ENCODE measurements at regions not wholly inside any gene's neighbourhood (a gene's known extent, or its start where the extent isn't known, plus 50 kb on each side); places are given as distances from the start of the nearest gene placed in this dataset.

DNA sequence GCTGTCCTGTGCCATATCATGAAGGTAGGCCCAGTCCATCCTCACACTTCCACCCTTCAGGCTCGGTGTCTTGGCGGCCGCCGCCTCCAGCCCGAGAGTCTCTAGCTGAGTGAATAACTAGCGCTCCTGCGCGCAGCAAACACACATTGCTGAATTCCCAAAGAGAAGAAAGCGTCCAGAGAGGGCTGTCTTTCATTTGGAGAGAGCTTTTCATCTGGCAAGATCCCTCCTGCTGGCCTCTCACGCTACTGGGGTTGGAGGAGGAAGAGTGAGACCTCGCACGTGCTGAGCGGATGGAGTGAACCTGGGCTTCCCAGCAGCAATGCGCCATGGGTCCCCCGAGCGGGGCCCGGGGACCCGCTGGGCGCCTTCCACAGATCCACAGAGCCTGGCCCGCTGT is 73.2 kb downstream of the NCR2 start:
- no peak for ATAC-seq
- H3K4me1 ChIP-seq (ENCODE audit: control insufficient read depth in 1 of 2, insufficient read depth in 2 of 2, low read length in 2 of 2) = no peaks in the 10 kb centered on the region
- DNase-seq (ENCODE audit: low read depth, low spot score) = no peak
- H3K27ac ChIP-seq (ENCODE audit: low read depth, low read length) = no peak overlapping the region
- no TSS peak for BruUV-seq (replicated peaks)
- ChIA-PET POLR2A (no interaction called here), CTCF (no interaction called here), RAD21 (ENCODE audit: low non-redundant PET in 1 of 2, low total read pairs in 2 of 2, uncharacterized antibody in 2 of 2, unreplicated experiment in 2 of 2) (no interaction called here)
- H3K79me2 ChIP-seq (ENCODE audit: insufficient read depth, low read length) = no peaks in the 10 kb centered on the region
- H3K36me3 ChIP-seq (ENCODE audit: control insufficient read depth in 1 of 2, insufficient read depth in 2 of 2, low read length in 2 of 2) = no peaks in the 10 kb centered on the region
- no peak overlapping the region for H3K9ac ChIP-seq (ENCODE audit: low read length)
- H2AFZ ChIP-seq (ENCODE audit: low read depth, low read length, poor library complexity, severe bottlenecking) = no peak overlapping the region
- no peaks in the 10 kb centered on the region for H3K9me3 ChIP-seq (ENCODE audit: control insufficient read depth in 1 of 2, insufficient read depth in 1 of 2, low read depth in 1 of 2, low read length in 2 of 2)
- intact Hi-C loops (cut with micrococcal nuclease) = no loop called here
- no peaks in the 10 kb centered on the region for H3K9me2 ChIP-seq (ENCODE audit: insufficient read depth)
- no peaks in the 10 kb centered on the region for H3K27me3 ChIP-seq (ENCODE audit: insufficient read depth, low read length)
- no peak overlapping the region for H3K4me3 ChIP-seq (replicated peaks in 1 of 2; ENCODE audit: low read depth in 1 of 2, low read length in 2 of 2)
- H3K4me2 ChIP-seq (ENCODE audit: low read length) = no peak overlapping the region
- no peak for TF ChIP-seq EZH2 (IDR thresholded peaks at IDR 0.05)
- TF ChIP-seq POLR2AphosphoS5 (IDR thresholded peaks at IDR 0.05; ENCODE audit: low read depth, low read length) = no peak
- TF ChIP-seq EGR1 (IDR thresholded peaks at IDR 0.05; ENCODE audit: low read depth) = no peak
- TF ChIP-seq ELF1 (IDR thresholded peaks at IDR 0.05; ENCODE audit: borderline replicate concordance, low read depth) = no peak
- TF ChIP-seq SP1 (IDR thresholded peaks at IDR 0.05; ENCODE audit: low read depth) = no peak
- TF ChIP-seq FOSL1 (IDR thresholded peaks at IDR 0.05; ENCODE audit: low read depth) = no peak
- TF ChIP-seq ZNF274 (IDR thresholded peaks at IDR 0.05; ENCODE audit: low read depth, low read length) = no peak
- TF ChIP-seq EZH2phosphoT487 (IDR thresholded peaks at IDR 0.05; ENCODE audit: borderline replicate concordance) = no peak
- TF ChIP-seq, protein P1, sequence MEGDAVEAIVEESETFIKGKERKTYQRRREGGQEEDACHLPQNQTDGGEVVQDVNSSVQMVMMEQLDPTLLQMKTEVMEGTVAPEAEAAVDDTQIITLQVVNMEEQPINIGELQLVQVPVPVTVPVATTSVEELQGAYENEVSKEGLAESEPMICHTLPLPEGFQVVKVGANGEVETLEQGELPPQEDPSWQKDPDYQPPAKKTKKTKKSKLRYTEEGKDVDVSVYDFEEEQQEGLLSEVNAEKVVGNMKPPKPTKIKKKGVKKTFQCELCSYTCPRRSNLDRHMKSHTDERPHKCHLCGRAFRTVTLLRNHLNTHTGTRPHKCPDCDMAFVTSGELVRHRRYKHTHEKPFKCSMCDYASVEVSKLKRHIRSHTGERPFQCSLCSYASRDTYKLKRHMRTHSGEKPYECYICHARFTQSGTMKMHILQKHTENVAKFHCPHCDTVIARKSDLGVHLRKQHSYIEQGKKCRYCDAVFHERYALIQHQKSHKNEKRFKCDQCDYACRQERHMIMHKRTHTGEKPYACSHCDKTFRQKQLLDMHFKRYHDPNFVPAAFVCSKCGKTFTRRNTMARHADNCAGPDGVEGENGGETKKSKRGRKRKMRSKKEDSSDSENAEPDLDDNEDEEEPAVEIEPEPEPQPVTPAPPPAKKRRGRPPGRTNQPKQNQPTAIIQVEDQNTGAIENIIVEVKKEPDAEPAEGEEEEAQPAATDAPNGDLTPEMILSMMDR (IDR thresholded peaks at IDR 0.05 in 2 of 3, conservative IDR thresholded peaks at IDR 0.05 in 1 of 3; ENCODE audit: borderline replicate concordance in 1 of 3, insufficient read depth in 1 of 3, low read depth in 2 of 3, low read length in 2 of 3) = no peak
- H4K20me1 ChIP-seq (ENCODE audit: insufficient read depth) = no peaks in the 10 kb centered on the region

DNA sequence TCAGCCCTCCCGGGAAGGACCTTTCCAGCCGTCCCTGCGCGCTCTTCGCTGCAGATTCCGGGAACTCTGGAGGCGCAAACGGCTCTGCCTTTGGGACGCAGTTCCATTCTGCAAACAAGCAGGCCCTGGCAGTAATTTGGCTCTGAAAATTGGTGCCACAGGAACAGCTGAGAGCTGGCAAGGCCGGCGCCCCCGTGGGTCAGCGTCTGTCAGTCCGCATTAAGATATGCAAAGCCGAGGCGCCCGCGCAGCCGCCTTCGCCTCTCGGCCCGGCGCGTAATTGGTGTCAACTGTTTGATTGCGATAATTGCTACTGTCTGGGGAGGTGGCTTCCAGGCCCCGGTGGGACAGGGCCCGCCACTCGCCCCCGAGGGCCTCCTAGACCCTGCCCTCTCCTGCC is 73.6 kb downstream of the NCR2 start:
- no TSS peak for BruUV-seq (replicated peaks)
- Histone ChIP-seq H3K36me3 (ENCODE audit: control insufficient read depth in 1 of 2, insufficient read depth in 2 of 2, low read length in 2 of 2) (no peaks in the 10 kb centered on the region), H3K9me3 (ENCODE audit: control insufficient read depth in 1 of 2, insufficient read depth in 1 of 2, low read depth in 1 of 2, low read length in 2 of 2) (no peaks in the 10 kb centered on the region), H3K27ac (ENCODE audit: low read depth, low read length) (no peak overlapping the region), H3K9ac (ENCODE audit: low read length) (no peak overlapping the region), H3K9me2 (ENCODE audit: insufficient read depth) (no peaks in the 10 kb centered on the region), H2AFZ (ENCODE audit: low read depth, low read length, poor library complexity, severe bottlenecking) (no peak overlapping the region), H3K4me2 (ENCODE audit: low read length) (no peak overlapping the region), H4K20me1 (ENCODE audit: insufficient read depth) (no peaks in the 10 kb centered on the region), H3K27me3 (ENCODE audit: insufficient read depth, low read length) (0 out of 2 replicates have a peak, but pooled peaks cover 3% of the 10 kb centered on the region), H3K79me2 (ENCODE audit: insufficient read depth, low read length) (no peaks in the 10 kb centered on the region), H3K4me1 (ENCODE audit: control insufficient read depth in 1 of 2, insufficient read depth in 2 of 2, low read length in 2 of 2) (no peaks in the 10 kb centered on the region), H3K4me3 (replicated peaks in 1 of 2; ENCODE audit: low read depth in 1 of 2, low read length in 2 of 2) (no peak overlapping the region)
- DNase-seq (ENCODE audit: low read depth, low spot score) (no peak), ATAC-seq (no peak)
- intact Hi-C loops (cut with micrococcal nuclease) = no loop called here
- POLR2A ChIA-PET = no interaction called here
- RAD21 ChIA-PET (ENCODE audit: low non-redundant PET in 1 of 2, low total read pairs in 2 of 2, uncharacterized antibody in 2 of 2, unreplicated experiment in 2 of 2) = no interaction called here
- CTCF ChIA-PET = no interaction called here
- TF ChIP-seq TCF7L2 (IDR thresholded peaks at IDR 0.05; ENCODE audit: borderline replicate concordance, extremely low read depth, insufficient read depth, insufficient read length) (no peak), CEBPB (IDR thresholded peaks at IDR 0.05; ENCODE audit: low read depth) (no peak), YY1 (IDR thresholded peaks at IDR 0.05; ENCODE audit: extremely low read depth, insufficient replicate concordance, low read depth, low read length) (no peak)
- TF ChIP-seq, protein P1 (IDR thresholded peaks at IDR 0.05 in 2 of 3, conservative IDR thresholded peaks at IDR 0.05 in 1 of 3; ENCODE audit: borderline replicate concordance in 1 of 3, insufficient read depth in 1 of 3, low read depth in 2 of 3, low read length in 2 of 3) = no peak
- TF ChIP-seq, protein P2, sequence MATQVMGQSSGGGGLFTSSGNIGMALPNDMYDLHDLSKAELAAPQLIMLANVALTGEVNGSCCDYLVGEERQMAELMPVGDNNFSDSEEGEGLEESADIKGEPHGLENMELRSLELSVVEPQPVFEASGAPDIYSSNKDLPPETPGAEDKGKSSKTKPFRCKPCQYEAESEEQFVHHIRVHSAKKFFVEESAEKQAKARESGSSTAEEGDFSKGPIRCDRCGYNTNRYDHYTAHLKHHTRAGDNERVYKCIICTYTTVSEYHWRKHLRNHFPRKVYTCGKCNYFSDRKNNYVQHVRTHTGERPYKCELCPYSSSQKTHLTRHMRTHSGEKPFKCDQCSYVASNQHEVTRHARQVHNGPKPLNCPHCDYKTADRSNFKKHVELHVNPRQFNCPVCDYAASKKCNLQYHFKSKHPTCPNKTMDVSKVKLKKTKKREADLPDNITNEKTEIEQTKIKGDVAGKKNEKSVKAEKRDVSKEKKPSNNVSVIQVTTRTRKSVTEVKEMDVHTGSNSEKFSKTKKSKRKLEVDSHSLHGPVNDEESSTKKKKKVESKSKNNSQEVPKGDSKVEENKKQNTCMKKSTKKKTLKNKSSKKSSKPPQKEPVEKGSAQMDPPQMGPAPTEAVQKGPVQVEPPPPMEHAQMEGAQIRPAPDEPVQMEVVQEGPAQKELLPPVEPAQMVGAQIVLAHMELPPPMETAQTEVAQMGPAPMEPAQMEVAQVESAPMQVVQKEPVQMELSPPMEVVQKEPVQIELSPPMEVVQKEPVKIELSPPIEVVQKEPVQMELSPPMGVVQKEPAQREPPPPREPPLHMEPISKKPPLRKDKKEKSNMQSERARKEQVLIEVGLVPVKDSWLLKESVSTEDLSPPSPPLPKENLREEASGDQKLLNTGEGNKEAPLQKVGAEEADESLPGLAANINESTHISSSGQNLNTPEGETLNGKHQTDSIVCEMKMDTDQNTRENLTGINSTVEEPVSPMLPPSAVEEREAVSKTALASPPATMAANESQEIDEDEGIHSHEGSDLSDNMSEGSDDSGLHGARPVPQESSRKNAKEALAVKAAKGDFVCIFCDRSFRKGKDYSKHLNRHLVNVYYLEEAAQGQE (IDR thresholded peaks at IDR 0.05; ENCODE audit: low read depth) = no peak

All from HCT116 (cell line).